ENCODE measurements at regions not wholly inside any gene's neighbourhood (a gene's known extent, or its start where the extent isn't known, plus 50 kb on each side); places are given as distances from the start of the nearest gene placed in this dataset.

DNA sequence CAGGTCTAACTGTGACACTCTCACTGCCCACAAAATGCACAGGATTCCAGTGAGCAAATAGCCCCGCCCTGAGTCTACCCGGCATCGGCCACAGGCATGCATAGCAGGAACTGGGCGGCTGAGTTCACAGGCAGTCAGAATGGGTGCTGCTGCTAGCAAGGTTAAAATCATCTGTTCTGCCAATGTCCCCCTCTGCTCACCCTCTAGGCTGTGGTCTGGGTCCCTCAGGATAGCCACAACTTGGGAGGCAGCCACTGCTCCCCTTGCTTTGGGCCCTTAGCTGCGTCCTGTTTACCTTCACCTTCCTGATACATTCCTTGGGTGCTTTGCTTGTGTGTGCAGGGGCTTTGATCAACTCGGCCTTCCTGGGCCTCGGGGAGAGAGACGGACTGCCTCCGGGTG lies 232.9 kb upstream of the RGMA start:
- no peak overlapping the region for H3K27ac Mint-ChIP-seq
- H3K27me3 Mint-ChIP-seq (ENCODE audit: insufficient read depth): no peaks in the 10 kb centered on the region; the same call in 1 of the 2 replicates
- H3K4me1 Mint-ChIP-seq (ENCODE audit: low read depth): no peaks in the 10 kb centered on the region
- no peak for TF ChIP-seq CTCF (IDR thresholded peaks at IDR 0.05)
- no peak for DNase-seq
- no peaks in the 10 kb centered on the region for H3K36me3 Mint-ChIP-seq (ENCODE audit: low read depth)
- peaks cover 59% of the 10 kb centered on the region for H3K9me3 Mint-ChIP-seq
- no peak overlapping the region for H3K4me3 Mint-ChIP-seq

DNA sequence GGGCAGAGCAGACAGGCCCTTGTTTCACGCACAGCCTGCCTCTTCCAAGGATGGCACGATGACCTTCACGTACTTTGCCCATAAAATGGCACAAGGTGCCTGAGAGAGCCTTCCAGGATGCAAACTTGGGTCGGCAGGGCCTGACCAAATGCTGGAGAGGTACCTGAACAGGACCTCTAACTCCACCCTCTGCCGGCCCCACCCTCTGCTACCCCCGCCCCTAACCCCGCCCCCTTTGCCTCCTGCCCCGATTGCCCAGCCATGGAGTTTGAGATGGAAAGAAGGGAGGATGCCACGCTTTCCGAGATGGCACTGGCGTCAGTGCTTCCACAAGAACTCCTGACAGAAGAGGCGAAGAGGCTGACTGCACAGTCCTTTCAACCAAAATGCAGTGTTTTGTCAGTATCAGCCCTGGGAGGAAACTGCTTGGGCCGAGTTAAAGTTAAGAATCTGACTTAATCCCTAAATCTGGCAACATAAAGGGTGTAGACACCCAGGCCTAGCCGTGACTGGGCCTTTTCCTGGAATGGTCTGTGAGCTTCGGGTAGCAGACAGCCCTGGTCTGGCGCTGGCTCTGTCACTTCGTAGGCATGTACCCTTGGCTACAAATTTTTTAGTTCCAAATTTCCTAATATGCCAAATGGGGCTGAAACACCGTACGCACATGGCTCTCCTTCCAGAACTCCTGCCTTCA lies 230.3 kb upstream of the RGMA start:
- Mint-ChIP-seq H3K36me3 (ENCODE audit: low read depth) (no peaks in the 10 kb centered on the region), H3K27ac (no peak overlapping the region), H3K4me1 (ENCODE audit: low read depth) (no peaks in the 10 kb centered on the region), H3K9me3 (peaks cover 71% of the 10 kb centered on the region), H3K4me3 (no peak overlapping the region), H3K27me3 (ENCODE audit: insufficient read depth) (no peaks in the 10 kb centered on the region; the same call in 1 of the 2 replicates)
- no peak for TF ChIP-seq CTCF (IDR thresholded peaks at IDR 0.05)
- DNase-seq: no peak

GRCh38 chr15:93317772-93318171 lies 228.8 kb upstream of the RGMA start:
- TF ChIP-seq CTCF (IDR thresholded peaks at IDR 0.05): no peak
- no peaks in the 10 kb centered on the region for H3K36me3 Mint-ChIP-seq (ENCODE audit: low read depth)
- H3K27ac Mint-ChIP-seq: no peak overlapping the region
- no peak for DNase-seq
- H3K4me3 Mint-ChIP-seq: no peak overlapping the region
- H3K4me1 Mint-ChIP-seq (ENCODE audit: low read depth): no peaks in the 10 kb centered on the region
- H3K9me3 Mint-ChIP-seq: peaks cover 64% of the 10 kb centered on the region
- no peaks in the 10 kb centered on the region; the same call in 1 of the 2 replicates for H3K27me3 Mint-ChIP-seq (ENCODE audit: insufficient read depth)

- H3K4me1 Mint-ChIP-seq (ENCODE audit: low read depth): no peaks in the 10 kb centered on the region
- H3K36me3 Mint-ChIP-seq (ENCODE audit: low read depth): peaks cover 4% of the 10 kb centered on the region; the same call in 1 of the 2 replicates
- H3K27me3 Mint-ChIP-seq (ENCODE audit: insufficient read depth): no peaks in the 10 kb centered on the region; the same call in 1 of the 2 replicates
- H3K27ac Mint-ChIP-seq: no peak overlapping the region
- no peak for TF ChIP-seq CTCF (IDR thresholded peaks at IDR 0.05)
- no peak for DNase-seq
- peaks cover 72% of the 10 kb centered on the region for H3K9me3 Mint-ChIP-seq
- H3K4me3 Mint-ChIP-seq: no peak overlapping the region
Measured at GRCh38 chr15:93314245-93314644, 225.2 kb upstream of the RGMA start.

DNA sequence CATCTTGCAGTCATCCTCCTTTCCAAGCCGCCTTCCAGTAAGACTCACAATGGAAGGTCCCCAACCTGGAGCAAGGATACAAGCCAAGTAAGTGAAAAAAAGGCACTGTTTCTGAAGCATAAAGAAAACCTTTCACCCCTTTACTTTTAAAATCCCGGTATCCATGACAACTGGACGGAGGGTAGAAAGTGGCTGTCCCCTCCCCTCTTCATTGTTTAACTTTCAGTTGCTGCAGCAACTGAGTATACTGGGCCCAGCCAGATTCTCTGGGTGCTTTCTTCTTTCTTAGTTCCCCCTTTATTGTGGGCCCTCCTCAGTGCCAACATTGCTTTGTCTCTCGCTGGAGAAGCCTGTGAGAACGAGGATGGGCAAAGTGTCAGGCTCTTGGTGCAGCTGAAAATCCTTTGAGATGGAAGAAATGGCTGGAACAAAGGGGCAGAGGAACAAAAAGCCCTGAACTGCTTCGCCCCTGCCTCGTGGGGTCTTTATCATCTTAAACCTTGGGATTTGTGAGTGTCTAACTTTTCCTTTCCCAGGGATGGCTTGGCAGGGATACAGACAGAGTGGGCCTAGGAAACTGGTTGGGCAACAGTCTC lies 224.0 kb upstream of the RGMA start:
- no peaks in the 10 kb centered on the region for H3K4me1 Mint-ChIP-seq (ENCODE audit: low read depth)
- no peak for DNase-seq
- H3K4me3 Mint-ChIP-seq: no peak overlapping the region
- TF ChIP-seq CTCF (IDR thresholded peaks at IDR 0.05): no peak
- peaks cover 69% of the 10 kb centered on the region for H3K9me3 Mint-ChIP-seq
- no peak overlapping the region for H3K27ac Mint-ChIP-seq
- no peaks in the 10 kb centered on the region; the same call in 1 of the 2 replicates for H3K27me3 Mint-ChIP-seq (ENCODE audit: insufficient read depth)
- peaks cover 4% of the 10 kb centered on the region; the same call in 1 of the 2 replicates for H3K36me3 Mint-ChIP-seq (ENCODE audit: low read depth)
